GM12891 (cell line): ENCODE measurements at regions not wholly inside any gene's neighbourhood (a gene's known extent, or its start where the extent isn't known, plus 50 kb on each side); places are given as distances from the start of the nearest gene placed in this dataset.
"Not testable (repeated sequence)": the region's sequence is repeated elsewhere in the genome, so short reads cannot be mapped to it uniquely, and the experiment has no call there.

ENCODE experiments used
- DNase-seq: peaks from one replicate; pipeline ENCODE4 v3.0.0; 2011; ENCODE audit warnings: low spot score; ENCODE audit not compliant: insufficient read length
- FAIRE-seq: peaks from 2 replicates; lab custom pipeline; 2011; peaks lifted over from hg19 to GRCh38; lab: Jason Lieb, UNC
- PAX5 ChIP-seq: IDR thresholded peaks from 2 replicates; pipeline ENCODE4 v1.6.1; 2011; ENCODE audit warnings: low read length, moderate library complexity, mild to moderate bottlenecking; ENCODE audit not compliant: insufficient read depth, severe bottlenecking
- POLR2A ChIP-seq: IDR thresholded peaks from 2 replicates; pipeline ENCODE4 v1.6.1; 2011; ENCODE audit warnings: low read depth, low read length, control low read depth
- POLR2AphosphoS5 ChIP-seq: IDR thresholded peaks from 2 replicates; pipeline ENCODE4 v1.6.1; 2011; ENCODE audit warnings: low read depth, low read length, control low read depth
- POU2F2 ChIP-seq: IDR thresholded peaks from 2 replicates; pipeline ENCODE4 v1.6.1; 2011; ENCODE audit warnings: low read depth, mild to moderate bottlenecking, control low read depth, low read length, moderate library complexity
- SPI1 ChIP-seq: IDR thresholded peaks from 2 replicates; pipeline ENCODE4 v1.6.1; 2011; ENCODE audit warnings: low read depth, low read length, control low read depth
- TAF1 ChIP-seq: IDR thresholded peaks from 2 replicates; pipeline ENCODE4 v1.6.1; 2011; ENCODE audit warnings: low read depth, low read length, control low read depth

DNA sequence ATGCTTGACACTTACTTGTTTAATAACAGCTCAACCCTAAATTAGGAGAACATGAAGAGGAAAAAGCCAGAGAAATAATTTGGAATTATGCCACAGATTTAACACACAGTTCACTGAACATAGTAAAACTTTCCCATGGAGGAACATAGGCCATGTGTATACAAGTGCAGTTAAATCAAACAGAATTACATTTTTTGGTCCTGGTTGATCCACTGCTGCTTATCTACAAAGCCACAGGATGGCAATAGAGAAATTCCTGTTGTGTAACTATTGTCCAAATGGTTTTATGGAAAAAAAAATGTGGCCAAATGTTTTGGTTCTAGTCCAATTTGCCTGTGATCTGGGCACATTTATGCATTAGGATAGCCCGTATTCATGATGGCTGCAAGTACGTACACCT, 136.8 kb downstream of the ALDH8A1 start:
- FAIRE-seq (no peak), DNase-seq (no peak)
- TF ChIP-seq POU2F2 (no peak), POLR2A (no peak), PAX5 (no peak), SPI1 (no peak), POLR2AphosphoS5 (no peak), TAF1 (no peak)

DNA sequence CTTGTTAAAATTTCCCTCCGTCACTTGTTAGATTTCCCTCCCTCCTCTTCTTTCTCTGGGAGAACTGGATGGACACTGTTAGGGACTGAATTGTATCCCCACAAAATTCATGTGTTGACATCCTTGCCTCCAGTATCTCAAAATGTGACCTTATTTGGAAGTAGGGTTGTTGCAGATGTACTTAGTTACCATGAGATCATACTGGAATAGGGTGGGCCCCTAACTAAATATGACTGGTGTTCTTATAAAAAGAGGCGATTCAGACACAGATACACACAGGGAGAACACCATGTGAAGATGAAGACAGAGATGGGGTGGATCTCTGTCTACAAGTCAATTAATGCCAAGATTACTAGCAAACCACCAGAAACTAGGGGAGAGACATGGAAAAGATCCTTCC, 139.5 kb downstream of the ALDH8A1 start:
- TF ChIP-seq POLR2A (no peak), SPI1 (no peak), POLR2AphosphoS5 (no peak), TAF1 (no peak), POU2F2 (no peak), PAX5 (no peak)
- no peak for FAIRE-seq
- no peak for DNase-seq

DNA sequence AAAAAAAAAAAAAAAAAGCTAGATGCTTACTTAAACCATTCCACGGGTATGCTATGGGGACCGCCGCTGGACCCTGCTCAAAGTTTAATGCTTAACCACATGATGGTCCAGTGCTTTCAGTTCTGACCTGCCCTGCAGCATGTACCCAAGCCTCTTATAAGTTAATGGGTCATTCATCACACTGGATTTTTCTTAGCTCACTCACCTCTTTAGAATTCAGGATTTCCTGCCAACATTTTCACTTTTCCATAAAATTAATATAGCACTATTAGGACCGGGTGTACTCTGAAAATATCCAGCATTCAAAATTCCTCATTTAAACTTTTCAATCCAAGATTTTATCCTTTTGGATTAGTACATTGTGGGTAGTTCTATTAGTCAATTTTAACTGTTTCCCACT, 140.8 kb downstream of the ALDH8A1 start:
- FAIRE-seq = no peak
- TF ChIP-seq POLR2A (no peak), POU2F2 (no peak), POLR2AphosphoS5 (no peak), PAX5 (no peak), SPI1 (no peak), TAF1 (no peak)

DNA sequence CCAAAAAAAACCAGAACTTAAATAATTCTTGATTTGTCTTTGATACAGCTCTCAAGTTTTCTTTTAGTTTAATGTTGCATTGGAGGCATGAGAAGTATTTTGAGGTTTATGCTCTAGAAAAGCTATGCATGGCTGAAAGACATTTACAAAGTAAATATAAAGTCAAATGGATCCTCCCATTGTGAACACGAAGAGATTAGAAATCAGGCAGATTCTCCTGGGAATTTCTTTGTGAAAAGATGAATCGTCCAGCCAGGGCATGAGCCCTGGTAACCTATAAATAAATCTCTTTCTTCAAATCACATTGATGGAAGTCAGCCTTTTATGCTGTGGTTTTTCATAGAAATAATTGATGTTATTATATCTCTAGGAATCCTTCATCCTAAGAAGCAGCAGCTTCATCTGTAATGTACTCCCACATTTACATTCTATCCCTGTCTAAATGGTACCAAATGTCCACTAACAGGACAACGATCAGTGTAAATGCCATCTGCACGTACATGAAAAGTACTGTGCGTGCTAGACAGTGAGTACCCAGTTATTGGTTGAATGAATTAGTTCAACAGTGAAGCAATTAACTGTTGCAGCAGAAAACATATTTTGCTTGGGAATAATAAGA, 143.6 kb downstream of the ALDH8A1 start:
- DNase-seq = no peak
- no peak for TF ChIP-seq TAF1
- TF ChIP-seq SPI1 = no peak
- no peak for TF ChIP-seq POU2F2
- TF ChIP-seq POLR2AphosphoS5 = no peak
- no peak for TF ChIP-seq POLR2A
- no peak for TF ChIP-seq PAX5
- FAIRE-seq = no peak

More for the DNA sequence above, 140.8 kb downstream of the ALDH8A1 start:
- DNase-seq = no peak

DNA sequence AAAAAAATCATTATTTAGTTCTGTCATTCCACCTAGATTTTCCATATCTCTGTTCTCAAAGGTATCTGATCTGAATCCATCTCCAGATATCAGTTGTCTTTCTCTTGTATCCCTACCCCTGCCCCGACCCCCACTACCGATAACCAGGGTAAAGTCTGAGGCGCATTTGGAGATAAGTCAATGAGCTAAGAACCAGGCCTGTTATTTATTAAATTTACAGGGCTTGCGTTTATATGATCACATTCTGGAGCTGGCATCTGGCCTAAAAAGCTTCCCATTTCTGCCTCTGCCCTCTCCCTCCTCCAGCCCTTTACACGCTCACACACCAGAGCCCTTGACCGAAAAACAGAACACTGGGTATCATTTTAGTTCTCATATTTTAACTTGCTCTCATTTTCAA, 144.7 kb downstream of the ALDH8A1 start:
- no peak for TF ChIP-seq PAX5
- TF ChIP-seq POLR2A = no peak
- no peak for TF ChIP-seq SPI1
- TF ChIP-seq TAF1 = no peak
- no peak for TF ChIP-seq POLR2AphosphoS5
- no peak for TF ChIP-seq POU2F2
- DNase-seq = no peak
- no peak for FAIRE-seq

DNA sequence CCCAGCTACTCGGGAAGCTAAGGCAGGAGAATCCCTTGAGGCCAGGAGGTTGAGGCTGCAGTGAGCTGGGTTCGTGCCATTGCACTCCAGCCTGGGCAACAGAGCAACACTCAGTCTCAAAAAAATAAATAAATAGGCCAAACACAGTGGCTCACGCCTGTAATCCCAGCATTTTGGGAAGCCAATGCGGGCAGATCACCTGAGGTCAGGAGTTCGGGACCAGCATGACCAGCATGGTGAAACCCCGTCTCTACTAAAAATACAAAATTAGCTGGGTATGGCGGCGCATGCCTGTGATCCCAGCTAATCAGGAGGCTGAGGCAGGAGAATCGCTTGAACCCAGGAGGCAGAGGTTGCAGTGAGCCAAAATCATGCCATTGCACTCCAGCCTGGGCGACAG, 145.6 kb downstream of the ALDH8A1 start:
- not testable (repeated sequence) for FAIRE-seq, DNase-seq

DNA sequence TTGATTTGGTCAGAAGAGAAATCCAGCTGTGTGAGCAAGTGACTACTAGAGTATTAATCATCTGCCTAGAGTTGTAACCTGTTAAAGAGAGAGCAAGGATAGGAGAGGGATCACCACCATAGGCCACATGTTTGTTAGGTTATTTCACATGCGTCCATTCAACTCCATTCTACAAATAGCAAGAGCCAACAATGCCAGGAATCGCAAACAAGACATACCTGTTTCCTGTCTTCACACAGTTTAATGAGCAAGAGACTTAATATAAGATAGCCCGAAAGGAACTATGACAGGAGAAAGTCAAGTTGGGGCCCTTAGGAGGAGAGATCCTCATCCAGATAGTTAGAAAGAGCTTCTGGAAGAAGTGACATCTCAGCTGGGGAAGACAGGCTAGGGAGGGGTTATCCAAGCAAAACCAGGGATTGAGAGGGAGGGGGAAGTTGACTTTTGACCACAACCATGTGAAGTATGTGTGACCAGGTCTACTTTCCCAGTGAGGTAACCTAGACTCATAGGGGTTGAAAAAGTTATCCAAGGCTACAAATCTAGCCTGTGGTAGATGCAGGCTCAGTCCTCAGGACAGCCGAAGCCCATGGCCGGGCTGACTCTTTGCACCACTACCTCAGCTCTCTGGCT, 147.4 kb downstream of the ALDH8A1 start:
- FAIRE-seq (no peak), DNase-seq (no peak)
- TF ChIP-seq POLR2A (no peak), POU2F2 (no peak)

DNA sequence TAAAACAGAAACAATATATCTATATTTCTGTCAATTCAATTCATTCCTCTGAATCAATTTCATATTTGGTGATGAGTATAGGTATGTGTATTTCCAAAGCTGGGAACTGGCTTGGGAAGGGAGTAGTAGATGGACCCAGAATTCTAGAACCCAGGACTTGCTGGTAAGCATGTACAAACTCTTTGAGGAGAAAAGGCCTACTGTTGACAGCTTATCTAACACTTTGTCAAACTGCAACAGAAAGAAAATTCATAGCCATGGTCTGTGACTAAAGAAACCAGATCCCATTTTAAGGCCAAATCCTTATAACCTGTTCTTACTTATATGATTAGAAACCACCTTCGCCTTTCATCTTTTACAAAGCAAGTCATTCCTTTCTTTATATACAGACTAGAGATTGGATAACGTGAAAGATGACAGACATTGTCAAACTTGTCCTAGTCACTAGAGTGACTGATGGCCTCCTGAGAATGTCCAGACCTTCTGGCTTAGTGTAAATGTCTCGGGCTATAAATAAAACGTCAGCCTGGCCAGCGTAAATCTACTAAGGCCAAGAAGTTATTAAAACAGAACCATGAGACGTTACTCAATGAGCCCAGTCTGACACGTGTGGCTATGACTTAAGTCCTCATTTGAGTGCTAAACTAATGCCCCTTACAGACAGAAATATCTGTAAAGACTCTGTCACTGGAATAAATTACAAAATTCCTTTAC, 152.3 kb downstream of the ALDH8A1 start:
- no peak for FAIRE-seq
- TF ChIP-seq POLR2A (no peak), POU2F2 (no peak), PAX5 (no peak), POLR2AphosphoS5 (no peak), TAF1 (no peak), SPI1 (no peak)
- no peak for DNase-seq

DNA sequence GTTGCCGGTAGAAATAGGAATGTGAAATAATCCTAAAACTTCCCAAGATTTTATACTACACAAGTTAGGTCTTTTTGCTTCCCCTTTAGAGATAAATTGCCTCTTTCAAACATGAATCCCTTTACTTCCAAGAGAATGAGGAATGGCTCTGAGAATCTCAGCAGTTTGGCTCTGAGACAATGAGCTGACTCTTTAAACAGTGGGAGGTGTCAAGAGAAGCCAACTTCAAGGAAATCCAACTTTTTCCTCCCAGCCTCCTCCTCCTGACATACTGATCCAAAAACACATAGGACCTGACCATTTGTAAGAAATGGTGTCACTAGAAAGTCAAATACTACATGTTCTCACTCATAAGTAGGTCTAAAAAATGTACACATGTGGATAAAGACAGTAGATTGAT, 154.2 kb downstream of the ALDH8A1 start:
- FAIRE-seq (no peak), DNase-seq (no peak)
- TF ChIP-seq SPI1 (no peak), POLR2A (no peak), PAX5 (no peak), POLR2AphosphoS5 (no peak), POU2F2 (no peak), TAF1 (no peak)

DNA sequence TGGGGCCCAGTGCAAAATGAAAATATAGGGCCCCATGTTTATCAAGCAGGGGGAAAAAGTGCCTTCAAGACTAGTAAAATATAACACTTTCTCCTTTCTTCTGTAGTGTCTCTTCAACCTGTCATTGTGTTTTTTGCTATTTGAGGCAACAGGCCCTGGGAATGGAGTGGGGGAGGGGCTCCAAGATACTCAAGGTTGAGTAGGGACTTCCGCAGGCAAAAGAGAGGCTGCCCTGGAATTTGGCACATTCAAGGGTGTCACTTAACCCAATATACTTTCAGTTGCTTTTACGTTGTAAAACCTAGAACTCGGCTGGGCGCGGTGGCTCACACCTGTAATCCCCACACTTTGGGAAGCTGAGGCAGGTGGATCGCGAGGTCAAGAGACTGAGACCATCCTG, 154.9 kb downstream of the ALDH8A1 start:
- TF ChIP-seq POLR2A (no peak), TAF1 (no peak), SPI1 (no peak), POLR2AphosphoS5 (no peak), PAX5 (no peak), POU2F2 (no peak)
- DNase-seq (no peak), FAIRE-seq (no peak)

DNA sequence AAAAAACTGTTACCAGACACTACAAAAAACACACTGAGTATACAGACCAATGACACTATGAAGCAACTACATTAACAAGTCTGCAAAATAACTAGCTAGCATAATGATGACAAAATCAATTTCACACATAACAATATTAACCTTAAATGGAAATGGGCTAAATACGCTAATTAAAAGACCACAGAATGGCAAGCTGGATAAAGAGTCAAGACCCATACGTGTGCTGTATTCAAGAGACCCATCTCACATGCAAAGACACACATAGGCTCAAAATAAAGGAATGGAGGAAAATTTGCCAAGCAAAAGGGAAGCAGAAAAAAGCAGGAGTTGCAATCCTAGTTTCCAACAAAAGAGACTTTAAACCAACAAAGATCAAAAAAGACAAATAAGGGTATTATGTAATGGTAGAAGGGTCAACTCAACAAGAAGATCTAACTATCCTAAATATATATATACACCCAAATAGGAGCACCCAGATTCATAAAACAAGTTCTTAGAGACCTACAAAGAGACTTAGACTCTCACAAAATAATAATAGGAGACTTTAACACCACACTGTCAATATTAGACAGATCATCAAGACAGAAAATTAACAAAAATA, 158.6 kb downstream of the ALDH8A1 start:
- FAIRE-seq, DNase-seq: not testable (repeated sequence)
